ENCODE measurements at regions not wholly inside any gene's neighbourhood (a gene's known extent, or its start where the extent isn't known, plus 50 kb on each side); places are given as distances from the start of the nearest gene placed in this dataset.
"Not testable (repeated sequence)": the region's sequence is repeated elsewhere in the genome, so short reads cannot be mapped to it uniquely, and the experiment has no call there.

GRCh38 chr5:125457617-125458016 lies 711.2 kb upstream of the ZNF608 start:
- TF ChIP-seq CTCF (conservative IDR thresholded peaks at IDR 0.05; ENCODE audit: low read depth, low read length) = no peak
- BruUV-seq (replicated peaks) = no TSS peak
- ATAC-seq = no peak

DNA sequence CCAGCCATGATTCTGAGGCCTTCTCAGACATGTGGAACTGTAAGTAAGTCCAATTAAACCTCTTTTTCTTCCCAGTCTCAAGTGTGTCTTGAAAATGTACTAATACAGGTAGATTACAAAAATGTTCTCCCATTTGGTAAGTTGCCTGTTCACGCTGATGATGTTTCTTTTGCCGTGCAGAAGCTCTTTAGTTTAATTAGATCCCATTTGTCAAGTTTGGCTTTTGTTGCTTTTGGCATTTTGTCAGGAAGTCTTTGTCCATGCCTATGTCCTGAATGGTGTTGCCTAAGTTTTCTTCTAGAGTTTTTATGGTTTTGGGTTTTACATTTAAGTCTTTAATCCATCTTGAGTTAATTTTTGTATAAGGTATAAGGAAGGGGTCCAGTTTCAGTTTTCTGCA lies 712.5 kb upstream of the ZNF608 start:
- CTCF ChIA-PET; BruUV-seq (replicated peaks); DNase-seq; H3K4me2 ChIP-seq (ENCODE audit: low read length); H4K20me1 ChIP-seq (ENCODE audit: low read length); H3K79me2 ChIP-seq (ENCODE audit: low read length); H3K27me3 ChIP-seq (ENCODE audit: low read length); H3K9ac ChIP-seq (ENCODE audit: low read length); H3K36me3 ChIP-seq (ENCODE audit: low read depth, low read length); H3K27ac ChIP-seq (ENCODE audit: low read length); H3F3A ChIP-seq (ENCODE audit: low read length, unreplicated experiment); H3K4me3 ChIP-seq (ENCODE audit: low read length); POLR2A ChIA-PET (ENCODE audit: unreplicated experiment); H2AFZ ChIP-seq (ENCODE audit: low read length); intact Hi-C loops (cut with micrococcal nuclease); H3K4me1 ChIP-seq (ENCODE audit: insufficient read depth, low read length); H3K9me3 ChIP-seq (ENCODE audit: low read length); H3K9me2 ChIP-seq (replicated peaks; ENCODE audit: low read length); ATAC-seq: not testable (repeated sequence)

More at GRCh38 chr5:125457617-125458016, 711.2 kb upstream of the ZNF608 start:
- DNase-seq = no peak
- Histone ChIP-seq H3K9ac (ENCODE audit: low read length) (no peak overlapping the region), H2AFZ (ENCODE audit: low read length) (no peak overlapping the region), H3K27me3 (ENCODE audit: low read length) (no peaks in the 10 kb centered on the region), H3K4me2 (ENCODE audit: low read length) (no peak overlapping the region), H3K4me3 (ENCODE audit: low read length) (no peak overlapping the region), H3K9me2 (replicated peaks; ENCODE audit: low read length) (no peaks in the 10 kb centered on the region), H4K20me1 (ENCODE audit: low read length) (no peaks in the 10 kb centered on the region), H3K36me3 (ENCODE audit: low read depth, low read length) (no peaks in the 10 kb centered on the region), H3K9me3 (ENCODE audit: low read length) (no peaks in the 10 kb centered on the region), H3K79me2 (ENCODE audit: low read length) (no peaks in the 10 kb centered on the region), H3K4me1 (ENCODE audit: insufficient read depth, low read length) (0 out of 2 replicates have a peak, but pooled peaks cover 3% of the 10 kb centered on the region), H3F3A (ENCODE audit: low read length, unreplicated experiment) (no peaks in the 10 kb centered on the region), H3K27ac (ENCODE audit: low read length) (no peak overlapping the region)
- intact Hi-C loops (cut with micrococcal nuclease) = no loop called here
- CTCF ChIA-PET = no interaction called here
- POLR2A ChIA-PET (ENCODE audit: unreplicated experiment) = no interaction called here

DNA sequence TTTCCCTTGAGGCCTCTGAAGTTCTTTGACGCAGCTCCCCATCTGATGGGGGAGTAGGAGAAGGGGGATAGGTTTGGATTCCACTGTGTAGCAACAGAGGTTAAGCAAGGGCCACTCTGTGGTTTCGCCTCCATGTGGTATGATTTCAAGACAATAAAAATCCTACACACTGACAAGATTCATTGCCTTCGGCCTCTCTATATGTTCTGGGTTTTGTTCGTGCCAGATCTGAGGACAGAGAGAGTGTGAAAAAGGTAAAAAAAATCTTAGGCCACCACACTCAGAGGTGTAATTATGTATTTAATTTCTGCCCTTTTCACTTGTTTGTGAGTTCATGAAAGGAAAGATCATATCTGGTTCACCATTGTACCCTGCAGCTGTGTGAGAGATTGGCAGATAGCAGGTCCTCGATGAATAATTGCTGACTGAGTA lies 715.2 kb upstream of the ZNF608 start:
- H3K27ac ChIP-seq (ENCODE audit: low read length) = no peak overlapping the region
- H3K9me3 ChIP-seq (ENCODE audit: low read length) = no peaks in the 10 kb centered on the region
- no peak overlapping the region for H3K9ac ChIP-seq (ENCODE audit: low read length)
- H3K4me1 ChIP-seq (ENCODE audit: insufficient read depth, low read length) = no peaks in the 10 kb centered on the region
- H3K9me2 ChIP-seq (replicated peaks; ENCODE audit: low read length) = no peaks in the 10 kb centered on the region
- BruUV-seq (replicated peaks) = no TSS peak
- H2AFZ ChIP-seq (ENCODE audit: low read length) = no peak overlapping the region
- H3K4me3 ChIP-seq (ENCODE audit: low read length) = no peak overlapping the region
- CTCF ChIA-PET = no interaction called here
- POLR2A ChIA-PET (ENCODE audit: unreplicated experiment) = no interaction called here
- H3K79me2 ChIP-seq (ENCODE audit: low read length) = no peaks in the 10 kb centered on the region
- H3K27me3 ChIP-seq (ENCODE audit: low read length) = no peaks in the 10 kb centered on the region
- intact Hi-C loops (cut with micrococcal nuclease) = no loop called here
- no peaks in the 10 kb centered on the region for H4K20me1 ChIP-seq (ENCODE audit: low read length)
- DNase-seq = no peak
- no peaks in the 10 kb centered on the region for H3K36me3 ChIP-seq (ENCODE audit: low read depth, low read length)
- TF ChIP-seq EZH2phosphoT487 (IDR thresholded peaks at IDR 0.05; ENCODE audit: borderline replicate concordance, low read length) (no peak), CTCF (conservative IDR thresholded peaks at IDR 0.05; ENCODE audit: low read depth, low read length) (no peak), EZH2 (IDR thresholded peaks at IDR 0.05; ENCODE audit: low read length, unreplicated experiment) (no peak)
- H3F3A ChIP-seq (ENCODE audit: low read length, unreplicated experiment) = no peaks in the 10 kb centered on the region
- no peak overlapping the region for H3K4me2 ChIP-seq (ENCODE audit: low read length)
- ATAC-seq = no peak
